ENCODE measurements at regions not wholly inside any gene's neighbourhood (a gene's known extent, or its start where the extent isn't known, plus 50 kb on each side); places are given as distances from the start of the nearest gene placed in this dataset.

DNA sequence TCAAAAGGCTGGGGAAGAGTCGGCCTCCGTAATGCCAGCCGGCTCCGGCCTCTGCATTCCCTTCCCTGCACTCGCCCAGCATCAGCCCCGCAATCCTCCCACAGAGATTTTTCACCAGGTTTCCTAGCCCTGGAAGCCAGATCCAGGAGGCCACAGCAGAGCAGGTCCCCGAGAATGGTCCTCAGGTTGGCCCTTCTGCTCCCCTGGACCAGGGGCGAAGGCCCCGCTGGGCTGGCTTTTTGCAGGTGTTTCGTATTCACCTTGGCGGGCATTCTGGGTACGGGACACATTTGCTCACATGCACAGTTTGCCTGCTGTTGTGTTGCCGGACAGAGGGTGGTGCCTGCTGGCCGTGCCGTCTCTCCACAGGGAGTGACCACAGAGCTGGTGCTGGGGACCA is 309.5 kb downstream of the NDUFA10 start:
- DNase-seq (ENCODE audit: low read depth), result no peak

DNA sequence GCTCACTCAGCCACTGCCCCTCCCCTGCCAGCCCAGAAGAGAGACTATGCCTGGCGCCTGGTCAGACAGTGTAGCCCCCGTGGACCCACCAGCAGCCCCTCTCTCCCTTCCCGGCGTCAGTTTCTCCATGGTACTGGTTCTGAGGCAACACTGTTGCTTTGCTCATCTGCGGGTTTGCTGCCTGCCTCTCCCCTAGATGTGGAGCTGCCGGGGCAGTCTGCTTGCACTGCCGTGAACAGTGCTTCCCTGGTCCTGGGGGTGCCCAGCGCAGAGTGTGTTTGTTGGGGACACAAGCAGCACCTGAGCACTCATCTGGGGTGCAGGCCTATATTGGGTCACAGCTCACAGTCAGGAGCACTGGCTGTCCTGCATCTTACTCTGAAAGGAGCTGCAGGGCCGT is 309.9 kb downstream of the NDUFA10 start:
- no peak for DNase-seq (ENCODE audit: low read depth)

DNA sequence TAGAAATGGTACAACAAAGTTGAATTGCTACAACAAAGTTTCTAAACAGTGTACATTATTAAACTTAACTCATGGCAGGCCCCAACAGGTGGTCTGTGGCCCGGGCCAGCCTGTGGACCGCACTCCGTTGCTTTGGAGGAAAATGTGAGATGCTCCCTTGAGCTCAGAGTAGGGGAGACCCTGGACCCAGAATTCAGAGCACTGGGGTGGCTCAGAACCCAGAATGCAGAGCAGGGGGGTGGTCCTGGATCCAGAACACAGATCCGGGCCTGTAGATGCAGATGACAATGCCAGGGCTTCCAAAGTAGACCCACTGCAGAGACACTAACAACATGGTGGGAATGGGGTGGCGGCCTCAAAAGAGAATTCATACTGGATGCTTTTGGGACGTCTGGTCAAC is 311.0 kb downstream of the NDUFA10 start:
- no peak for DNase-seq (ENCODE audit: low read depth)

GRCh38 chr2:239712755-239713154 is 311.9 kb upstream of the HDAC4 start:
- no peak for DNase-seq (ENCODE audit: low read depth)

- no peak for DNase-seq (ENCODE audit: low read depth)
Observed at GRCh38 chr2:239711911-239712570, 311.2 kb upstream of the HDAC4 start.

DNA sequence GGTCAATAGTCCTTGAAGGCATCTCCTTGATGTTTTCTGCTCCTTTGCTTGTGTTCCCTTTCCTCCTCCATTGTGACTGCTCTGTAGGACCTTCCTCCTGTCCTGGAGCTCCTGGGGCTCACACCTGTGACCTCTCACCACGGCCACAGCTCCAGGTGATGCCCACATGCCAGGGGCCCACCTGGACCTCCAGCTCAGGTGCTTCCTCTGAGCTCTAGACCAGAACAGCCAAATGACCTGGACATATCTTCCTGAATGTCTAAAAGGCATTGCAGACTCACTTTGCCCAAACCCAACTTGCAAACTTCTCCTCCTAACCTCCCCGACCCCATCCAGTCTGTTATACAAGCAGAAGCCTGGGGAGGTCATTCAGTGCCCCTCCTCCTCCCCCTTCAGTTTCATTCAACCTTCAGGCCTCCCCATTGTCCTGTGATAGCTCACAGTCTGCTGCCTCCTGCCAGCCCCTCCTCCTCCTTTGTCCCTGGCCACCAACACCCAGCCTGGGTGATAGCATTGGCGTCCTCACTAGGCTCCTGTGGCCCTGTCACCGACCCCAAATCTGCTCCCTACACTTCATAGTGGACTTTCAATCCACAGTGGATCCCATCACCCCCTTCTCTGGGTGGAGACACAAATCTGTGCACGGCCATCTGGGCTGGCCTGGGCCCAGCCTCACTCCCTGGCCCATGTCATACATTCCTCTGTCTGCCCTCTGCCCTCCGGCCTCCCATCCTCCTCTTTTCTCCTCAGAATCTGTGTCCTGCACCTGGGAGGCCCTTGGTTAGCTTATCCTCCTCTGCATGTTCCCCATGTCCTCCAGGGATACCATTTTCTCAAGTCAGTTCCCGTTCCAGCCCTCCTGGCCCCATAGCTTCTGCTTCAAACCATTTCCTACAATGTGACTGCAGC is 310.4 kb upstream of the HDAC4 start:
- no peak for DNase-seq (ENCODE audit: low read depth)

GRCh38 chr2:239706367-239706766 is 305.5 kb upstream of the HDAC4 start:
- no peak for DNase-seq (ENCODE audit: low read depth)

- DNase-seq (ENCODE audit: low read depth), result no peak
Observed at GRCh38 chr2:239704737-239705136, 303.9 kb upstream of the HDAC4 start.

DNA sequence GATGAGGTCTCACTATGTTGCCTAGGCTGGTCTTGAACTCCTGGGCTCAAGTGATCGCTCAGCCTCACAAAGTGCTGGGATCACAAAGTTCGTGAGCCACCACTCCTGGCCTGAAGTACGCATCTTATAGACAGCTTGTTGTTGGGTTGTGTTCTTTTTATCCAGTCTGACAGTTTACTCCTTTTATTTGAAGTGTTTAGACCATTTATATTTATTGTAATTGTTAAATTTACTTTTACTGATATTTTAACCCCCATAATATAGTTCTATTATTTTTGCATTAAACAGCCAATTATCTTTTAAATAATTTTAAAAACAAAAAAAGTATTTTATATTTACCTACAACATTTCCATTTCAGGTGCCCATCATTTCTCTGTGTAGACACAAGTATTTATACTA is 303.0 kb upstream of the HDAC4 start:
- no peak for DNase-seq (ENCODE audit: low read depth)

DNA sequence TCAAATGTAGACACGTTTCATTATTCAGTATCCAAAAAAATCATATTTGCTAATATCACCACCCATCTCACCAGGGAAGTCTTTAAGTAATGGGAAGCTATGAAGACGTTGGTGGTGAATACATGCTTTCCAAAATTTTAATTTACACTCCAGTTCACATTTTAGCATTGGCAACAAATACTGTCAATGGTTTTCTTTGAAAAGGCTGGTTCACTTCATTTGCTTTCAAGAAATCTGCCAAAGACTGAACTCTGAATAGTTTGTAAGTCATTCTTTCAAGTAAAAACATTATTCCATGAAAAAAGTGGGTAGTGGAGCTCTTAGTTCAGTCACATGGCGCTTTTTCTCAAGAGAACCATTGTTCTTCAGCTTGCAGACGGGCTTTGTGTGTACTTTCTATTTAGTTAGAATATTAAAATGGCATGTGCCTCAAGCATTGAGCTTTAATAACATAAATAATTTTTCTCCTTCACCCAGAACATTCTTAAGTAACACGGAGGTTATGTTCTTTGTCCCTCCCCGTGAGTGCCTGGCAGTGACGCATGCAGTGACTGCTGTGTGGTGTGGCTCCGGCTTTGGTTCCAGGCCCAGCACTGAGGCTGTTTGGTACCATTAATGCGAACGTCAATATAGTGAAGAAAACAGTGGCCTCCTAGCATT is 300.0 kb upstream of the HDAC4 start:
- DNase-seq (ENCODE audit: low read depth), result no peak

DNA sequence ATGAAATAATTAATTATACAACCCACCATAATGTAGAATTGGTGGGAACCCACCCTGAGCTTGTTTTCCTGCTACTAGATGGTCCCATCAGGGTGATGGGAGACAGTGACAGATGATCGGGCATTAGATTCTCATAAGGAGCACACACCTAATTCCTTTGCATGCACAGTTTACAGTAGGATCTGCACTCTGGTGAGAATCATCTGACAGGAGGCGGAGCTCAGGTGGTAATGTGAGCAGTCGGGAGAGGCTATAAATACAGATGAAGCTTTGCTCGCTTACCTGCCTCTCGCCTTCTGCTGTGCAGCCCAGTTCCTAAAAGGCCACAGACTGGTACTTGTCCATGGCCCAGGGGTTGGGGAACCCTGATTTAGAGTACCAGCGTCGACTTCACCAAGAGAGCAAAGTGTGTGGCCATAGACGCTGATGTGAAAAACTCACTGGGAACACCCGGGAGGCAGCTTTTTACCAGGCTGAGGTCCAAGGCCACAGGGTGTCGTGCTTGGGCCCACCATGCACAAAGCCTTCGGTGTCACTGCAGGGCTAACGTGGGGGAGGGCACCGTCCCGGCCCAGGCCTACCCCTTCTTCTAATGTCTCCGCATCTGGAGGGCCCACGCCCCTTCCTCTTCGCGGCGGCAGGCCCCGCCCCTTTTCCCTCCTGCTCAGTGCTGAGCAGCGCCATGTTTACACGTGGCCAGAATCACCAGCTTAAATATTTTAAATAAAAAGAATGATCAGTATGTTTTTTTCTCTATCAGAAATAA is 296.8 kb upstream of the HDAC4 start:
- DNase-seq (ENCODE audit: low read depth), result no peak

GRCh38 chr2:239696559-239697207 is 295.9 kb upstream of the HDAC4 start:
- no peak for DNase-seq (ENCODE audit: low read depth)

DNA sequence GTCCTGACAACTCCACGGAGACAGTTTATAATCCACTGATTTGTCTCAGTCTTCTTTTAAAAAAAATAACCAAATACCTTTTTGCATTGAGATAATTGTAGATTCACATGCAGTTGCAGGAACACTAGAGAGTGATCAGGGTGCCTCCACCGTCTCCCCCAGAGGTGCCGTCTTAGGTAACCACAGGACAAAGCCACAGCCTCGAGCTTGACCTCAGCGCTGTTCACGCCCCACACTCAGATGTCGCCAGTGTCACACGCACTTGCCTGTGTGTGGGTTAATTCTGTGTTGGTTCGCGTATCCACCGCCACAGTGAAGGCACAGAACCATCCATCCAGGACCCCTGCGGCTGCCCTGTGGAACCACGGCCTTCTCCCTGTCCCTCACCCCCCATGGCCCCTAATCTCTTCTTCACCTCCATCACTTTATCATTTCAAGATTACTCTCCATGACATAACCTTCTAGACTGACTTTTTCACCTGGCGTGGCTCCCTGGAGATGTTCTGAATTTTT is 295.0 kb upstream of the HDAC4 start:
- DNase-seq (ENCODE audit: low read depth), result no peak

GRCh38 chr2:239695106-239695727 is 294.4 kb upstream of the HDAC4 start:
- no peak for DNase-seq (ENCODE audit: low read depth)

DNA sequence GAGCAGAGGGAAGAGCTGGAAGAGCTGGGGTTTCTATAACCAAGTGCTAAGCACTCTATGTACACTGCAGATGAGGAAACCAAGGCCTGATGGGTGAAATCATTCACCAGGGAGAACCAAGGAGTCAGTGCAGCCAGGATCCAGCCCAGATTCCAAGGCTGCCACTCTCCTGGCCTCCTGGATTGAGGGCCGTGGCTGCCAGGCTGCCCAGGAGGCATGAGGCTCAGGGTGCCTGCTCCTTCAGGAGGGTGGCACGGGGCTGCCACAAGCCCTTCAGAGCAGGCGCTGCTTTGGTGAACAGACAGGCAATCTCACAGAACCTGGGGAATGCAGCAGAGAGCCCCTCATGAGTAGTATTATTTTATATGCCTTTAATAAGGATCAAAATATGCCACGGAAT is 293.7 kb upstream of the HDAC4 start:
- DNase-seq (ENCODE audit: low read depth), result no peak

DNA sequence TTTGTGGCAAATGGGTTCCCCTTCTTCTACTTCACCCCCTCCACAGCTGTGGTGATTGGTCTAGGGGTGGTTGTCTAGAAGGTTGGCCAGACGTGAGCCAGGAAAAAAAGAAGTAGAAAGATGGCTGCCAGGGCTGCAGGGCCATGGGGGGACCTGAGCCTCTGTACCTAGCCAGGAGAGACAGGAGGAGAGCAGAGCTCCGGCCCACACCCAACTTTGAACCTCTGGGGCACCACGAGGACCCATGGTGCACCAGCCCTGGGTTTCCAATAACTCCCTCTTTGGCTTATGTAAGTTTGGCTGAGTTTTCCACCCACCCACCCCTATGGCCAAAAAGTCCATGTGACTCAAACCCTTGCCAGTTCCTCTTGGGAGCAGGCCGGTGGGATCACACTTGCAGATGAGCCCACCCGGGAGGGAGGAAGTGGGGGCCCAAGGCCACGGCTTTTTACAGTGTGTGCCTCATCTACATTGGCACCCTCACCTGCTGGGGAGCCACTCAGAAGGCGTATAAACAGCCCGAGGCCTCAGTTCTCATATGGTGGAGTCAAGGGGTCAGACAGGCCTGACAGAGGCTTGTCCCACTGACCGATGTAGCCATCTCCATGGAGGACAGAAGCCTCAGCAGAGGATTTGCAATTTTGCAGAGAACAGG is 293.1 kb upstream of the HDAC4 start:
- no peak for DNase-seq (ENCODE audit: low read depth)

GRCh38 chr2:239693330-239693729 is 292.5 kb upstream of the HDAC4 start:
- no peak for DNase-seq (ENCODE audit: low read depth)

- no peak for DNase-seq (ENCODE audit: low read depth)
Observed at GRCh38 chr2:239692919-239693318, 292.1 kb upstream of the HDAC4 start.

DNA sequence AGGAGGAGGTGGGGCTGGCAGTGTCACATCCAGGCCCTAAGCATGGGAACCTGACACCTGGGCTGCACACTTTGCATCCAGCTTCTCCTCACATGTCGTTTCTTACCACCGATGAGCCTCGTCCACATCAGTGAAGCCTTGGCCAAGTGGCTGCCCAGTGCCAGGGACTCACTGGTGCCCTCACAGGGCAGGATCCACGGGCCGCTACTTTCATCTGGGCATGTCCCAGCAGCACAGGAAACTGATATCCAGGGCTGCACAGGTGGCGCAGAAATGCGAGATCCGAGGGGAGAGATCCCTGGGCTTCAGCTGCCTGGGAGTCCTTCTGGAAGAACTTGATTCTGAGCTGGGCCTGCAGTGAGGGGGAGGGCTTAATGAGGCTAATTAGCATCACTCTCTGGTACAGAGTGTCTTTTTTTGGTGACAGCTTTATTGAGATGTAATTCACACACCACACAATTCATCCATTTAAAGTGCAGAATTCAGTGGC is 291.6 kb upstream of the HDAC4 start:
- no peak for DNase-seq (ENCODE audit: low read depth)

DNA sequence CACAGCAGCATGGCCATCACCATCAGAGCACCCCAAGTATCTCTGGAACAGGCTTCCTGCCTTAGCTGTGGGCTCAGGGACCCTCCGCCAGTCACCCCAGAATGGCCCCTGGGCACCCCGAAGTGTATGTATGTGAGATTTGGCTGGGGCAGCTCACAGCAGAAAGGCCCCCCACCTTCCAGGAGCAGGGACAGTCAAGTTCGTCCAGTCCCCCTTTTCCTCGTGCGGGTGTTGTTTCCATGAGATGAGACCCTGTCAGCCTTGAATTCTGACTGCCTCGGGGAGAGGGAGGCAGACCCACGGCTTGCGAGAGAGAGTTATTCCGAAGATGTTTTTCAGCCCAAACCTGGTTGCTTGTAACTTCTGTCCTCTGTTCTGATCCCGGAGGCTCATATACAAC is 290.9 kb upstream of the HDAC4 start:
- no peak for DNase-seq (ENCODE audit: low read depth)
